22Rv1 (cell line): ENCODE measurements at regions not wholly inside any gene's neighbourhood (a gene's known extent, or its start where the extent isn't known, plus 50 kb on each side); places are given as distances from the start of the nearest gene placed in this dataset.

Source experiments
- H3K27ac ChIP-seq: fragments of 450-650 bp; 2 replicates; pipeline ENCODE4 v1.5.1; 2017
- CTCF ChIP-seq: fragments of 450-650 bp; IDR thresholded peaks from 2 replicates; pipeline ENCODE4 v1.5.1; 2017; ENCODE audit warnings: mild to moderate bottlenecking
- ZFX ChIP-seq: fragments of 450-650 bp; IDR thresholded peaks from 2 replicates; pipeline ENCODE4 v1.6.1; 2017; ENCODE audit warnings: antibody characterized with exemption, borderline replicate concordance

GRCh38 chr4:181611946-181612600 is 631.1 kb upstream of the TENM3 start:
- no peak for TF ChIP-seq ZFX
- no peak for TF ChIP-seq CTCF
- H3K27ac ChIP-seq = no peak overlapping the region

GRCh38 chr4:181613200-181613599 is 630.0 kb upstream of the TENM3 start:
- H3K27ac ChIP-seq = no peak overlapping the region
- TF ChIP-seq CTCF (no peak), ZFX (no peak)

- H3K27ac ChIP-seq = no peak overlapping the region
- no peak for TF ChIP-seq CTCF
- no peak for TF ChIP-seq ZFX
These were observed 625.1 kb upstream of the TENM3 start for GRCh38 chr4:181618038-181618618.

- H3K27ac ChIP-seq = no peak overlapping the region
- TF ChIP-seq CTCF = no peak
- no peak for TF ChIP-seq ZFX
These were observed 624.3 kb upstream of the TENM3 start for GRCh38 chr4:181618896-181619295.

- no peak overlapping the region for H3K27ac ChIP-seq
- TF ChIP-seq ZFX = no peak
- TF ChIP-seq CTCF = no peak
These were observed 623.6 kb upstream of the TENM3 start for GRCh38 chr4:181619651-181620050.

- TF ChIP-seq ZFX (no peak), CTCF (no peak)
- no peak overlapping the region for H3K27ac ChIP-seq
These were observed 605.8 kb upstream of the TENM3 start for GRCh38 chr4:181637186-181638105.

GRCh38 chr4:181643466-181643865 is 599.7 kb upstream of the TENM3 start:
- no peak overlapping the region for H3K27ac ChIP-seq
- TF ChIP-seq CTCF (no peak), ZFX (no peak)
